Stomach (tissue), 4 donors: ENCODE measurements at regions not wholly inside any gene's neighbourhood (a gene's known extent, or its start where the extent isn't known, plus 50 kb on each side); places are given as distances from the start of the nearest gene placed in this dataset.

Experiments used
- CTCF ChIP-seq, 7 experiments: fragments of 450-650 bp in 4 of 7; fragments of 200-600 bp in 3 of 7; sonication (generic) in 3 of 7; IDR thresholded peaks; one replicate each; pipeline ENCODE4 v1.5.1; 2016 to 2019; ENCODE audit warnings: antibody characterized with exemption in 7 of 7, control low read depth in 2 of 7, mild to moderate bottlenecking in 1 of 7
- POLR2AphosphoS5 ChIP-seq, 3 donors: sonication (generic); formaldehyde crosslinking; IDR thresholded peaks; one replicate each; pipeline ENCODE4 v1.6.1; 2016; ENCODE audit warnings: antibody characterized with exemption in 3 of 3

- no peak for TF ChIP-seq CTCF (IDR thresholded peaks at IDR 0.05)
- no peak for TF ChIP-seq POLR2AphosphoS5 (IDR thresholded peaks at IDR 0.05)
Observed at GRCh38 chr1:188240772-188241406, 1412.1 kb downstream of the PLA2G4A start.
